ENCODE measurements at regions not wholly inside any gene's neighbourhood (a gene's known extent, or its start where the extent isn't known, plus 50 kb on each side); places are given as distances from the start of the nearest gene placed in this dataset.
"Not testable (repeated sequence)": the region's sequence is repeated elsewhere in the genome, so short reads cannot be mapped to it uniquely, and the experiment has no call there.

DNA sequence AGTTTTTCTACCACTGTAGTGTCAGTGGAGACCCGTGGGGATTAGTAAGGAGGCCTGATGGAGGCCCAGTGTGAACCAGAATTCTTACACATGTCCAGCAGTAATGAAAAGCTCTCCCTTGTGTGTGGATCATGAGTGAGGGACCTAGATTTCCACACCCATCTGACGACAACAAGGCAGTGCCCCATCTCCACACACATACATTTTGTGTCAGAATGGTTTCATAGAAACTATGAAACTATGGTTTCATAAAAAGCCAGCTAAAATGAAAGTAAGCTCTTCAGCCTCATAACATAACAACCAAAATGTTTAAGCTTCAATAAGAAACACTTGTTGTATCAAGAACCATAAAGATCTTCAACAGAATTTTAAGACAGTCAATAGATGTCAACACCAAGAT, 884.5 kb upstream of the ADGRL3 start:
- DNase-seq (ENCODE audit: extremely low read depth in 1 of 11, low read depth in 9 of 11, low spot score in 4 of 11) = no peak

DNA sequence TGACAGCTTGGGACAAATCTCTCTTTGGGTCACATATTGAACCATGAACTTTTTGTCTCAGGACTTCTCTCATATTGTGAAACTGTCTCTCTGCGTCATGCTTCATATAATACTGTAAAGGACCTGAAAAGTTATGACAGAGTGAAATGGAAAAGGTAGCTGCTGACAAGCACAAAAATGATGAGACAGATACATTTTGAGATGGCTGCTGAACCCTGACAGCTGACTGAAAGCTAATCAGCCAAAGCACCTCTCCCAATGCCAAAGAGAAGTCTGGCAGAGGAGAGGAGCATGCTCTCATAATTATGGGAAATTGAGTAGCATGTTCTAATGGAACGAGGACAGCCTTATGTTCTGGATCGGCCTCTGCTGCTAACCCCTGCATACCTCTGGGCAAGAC, 873.4 kb upstream of the ADGRL3 start:
- no peak for DNase-seq (ENCODE audit: extremely low read depth in 1 of 11, low read depth in 9 of 11, low spot score in 4 of 11)

DNA sequence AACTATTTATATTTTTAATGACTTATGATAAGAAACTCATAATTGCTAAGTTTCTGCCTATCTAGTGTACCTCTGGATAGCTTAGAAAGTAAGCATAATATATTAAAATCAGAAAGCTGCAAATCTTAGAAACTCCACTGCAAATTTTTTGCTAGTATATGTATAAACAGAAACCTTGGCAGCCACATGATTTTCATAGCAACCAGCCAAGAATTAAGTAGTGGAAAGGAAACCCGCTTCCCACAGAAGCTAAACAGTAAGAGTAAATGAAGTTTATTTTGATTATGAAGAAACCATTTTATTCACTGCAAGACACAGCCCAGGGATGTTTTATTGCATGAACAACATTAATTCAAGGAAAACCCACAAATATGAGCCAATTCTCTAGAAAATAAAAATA, 872.5 kb upstream of the ADGRL3 start:
- peak in 1 of 11 donors; percentile 2 for DNase-seq (ENCODE audit: extremely low read depth in 1 of 11, low read depth in 9 of 11, low spot score in 4 of 11)

DNA sequence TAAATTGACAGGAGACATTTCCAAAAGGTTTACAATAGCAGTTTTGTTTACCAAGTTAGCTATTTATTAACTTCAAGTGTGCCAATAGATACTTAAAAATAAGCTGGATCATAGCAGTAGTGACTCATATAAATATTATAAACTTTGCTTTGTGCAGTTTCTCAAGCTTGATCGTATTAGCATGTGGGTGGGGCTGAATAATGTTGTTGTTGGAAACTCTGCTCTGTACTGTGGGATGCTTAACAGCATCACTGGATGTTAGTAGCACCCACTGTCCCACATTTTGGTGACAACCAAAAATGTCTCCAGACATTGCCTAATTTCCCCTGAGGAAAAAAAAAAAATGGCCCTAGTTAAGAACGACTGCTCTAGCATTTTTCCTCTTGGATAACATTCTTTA, 855.2 kb upstream of the ADGRL3 start:
- DNase-seq (ENCODE audit: extremely low read depth in 1 of 11, low read depth in 9 of 11, low spot score in 4 of 11) = no peak

DNA sequence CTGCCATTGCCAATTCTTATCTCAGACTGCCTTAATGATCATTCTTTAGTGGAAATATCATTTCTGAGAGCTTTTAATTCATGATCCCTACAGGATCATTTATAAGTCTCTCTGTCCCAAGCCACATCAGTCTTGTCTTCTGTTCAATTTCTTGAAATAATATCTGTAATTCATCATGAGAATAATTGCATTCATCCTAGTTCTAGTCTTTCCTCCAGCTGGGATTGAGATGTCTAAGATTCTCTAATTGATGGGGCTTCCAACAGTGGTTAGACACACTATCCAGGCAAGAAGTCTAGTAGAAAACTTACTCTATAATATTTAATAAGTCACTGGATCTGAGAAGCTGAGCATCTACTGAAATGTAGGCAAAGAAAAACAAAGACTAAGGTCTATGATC, 854.7 kb upstream of the ADGRL3 start:
- DNase-seq (ENCODE audit: extremely low read depth in 1 of 11, low read depth in 9 of 11, low spot score in 4 of 11) = no peak

DNA sequence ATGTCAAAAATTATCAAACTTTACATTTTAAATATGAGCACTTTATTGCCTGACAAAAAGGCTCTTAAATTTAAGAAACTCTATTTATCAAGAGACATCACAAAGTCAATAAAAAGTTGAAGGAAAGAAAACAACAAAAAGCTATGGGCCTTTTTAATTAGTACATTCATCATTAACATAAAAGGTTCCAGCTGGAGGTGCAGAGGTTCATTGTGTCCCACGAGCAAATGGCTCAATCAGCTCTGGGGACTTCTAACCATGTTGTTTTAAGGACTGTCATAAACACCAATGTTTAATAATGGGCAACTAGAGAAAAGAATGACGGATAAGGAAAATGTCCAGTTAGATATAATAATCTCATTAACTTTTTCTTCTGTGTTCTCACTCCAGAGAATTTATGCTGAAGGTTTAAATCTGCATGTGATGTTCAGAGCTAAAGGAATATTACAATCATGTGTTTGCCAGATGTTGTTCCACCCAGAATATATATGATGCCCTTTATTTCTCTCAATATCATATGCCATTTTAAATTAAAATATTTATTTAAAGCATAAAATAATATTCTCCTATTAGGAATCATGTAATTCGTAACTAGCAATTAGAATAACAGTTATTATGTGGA, 840.3 kb upstream of the ADGRL3 start:
- peak; percentile 7 to 49 (median 24) for DNase-seq (ENCODE audit: extremely low read depth in 1 of 11, low read depth in 9 of 11, low spot score in 4 of 11)

DNA sequence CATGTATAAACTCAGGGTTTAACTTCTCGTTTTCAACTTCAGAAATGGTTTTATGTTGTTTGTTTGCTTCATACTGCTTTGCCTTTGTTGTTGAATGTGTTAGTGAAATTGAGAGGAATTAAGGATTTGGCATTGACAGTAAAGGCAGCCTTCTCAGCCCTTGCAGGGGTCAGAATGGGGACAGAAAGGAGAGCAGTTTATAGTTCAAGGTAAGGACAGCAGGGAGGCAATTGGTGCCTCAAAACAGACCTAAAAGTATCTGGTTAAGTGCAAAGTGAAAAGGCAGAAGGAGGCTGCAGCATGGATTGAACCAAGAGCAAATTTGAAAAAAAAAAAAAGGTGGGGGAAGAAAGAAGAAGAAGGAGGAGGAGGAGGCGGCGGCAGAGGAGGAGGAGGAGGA, 835.0 kb upstream of the ADGRL3 start:
- no peak for DNase-seq (ENCODE audit: extremely low read depth in 1 of 11, low read depth in 9 of 11, low spot score in 4 of 11)

DNA sequence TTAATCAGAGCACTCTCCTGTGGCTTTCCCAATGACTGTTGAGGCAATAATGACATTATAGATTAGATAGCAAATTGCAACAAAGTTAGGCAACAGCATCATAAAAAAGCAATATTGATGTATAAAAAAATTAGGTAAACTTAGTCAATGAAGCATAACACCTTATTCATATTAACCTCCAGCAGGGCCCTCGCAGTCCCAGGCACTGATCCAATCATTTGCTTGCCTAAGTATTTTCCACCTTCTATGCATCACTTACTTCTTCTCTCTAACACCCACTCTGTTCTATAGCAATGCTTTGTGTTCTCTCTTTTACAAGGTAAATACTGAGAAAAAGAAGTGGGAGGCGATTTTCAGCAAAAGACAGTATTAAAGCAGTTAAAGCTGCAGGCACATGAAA, 833.5 kb upstream of the ADGRL3 start:
- no peak for DNase-seq (ENCODE audit: extremely low read depth in 1 of 11, low read depth in 9 of 11, low spot score in 4 of 11)

DNA sequence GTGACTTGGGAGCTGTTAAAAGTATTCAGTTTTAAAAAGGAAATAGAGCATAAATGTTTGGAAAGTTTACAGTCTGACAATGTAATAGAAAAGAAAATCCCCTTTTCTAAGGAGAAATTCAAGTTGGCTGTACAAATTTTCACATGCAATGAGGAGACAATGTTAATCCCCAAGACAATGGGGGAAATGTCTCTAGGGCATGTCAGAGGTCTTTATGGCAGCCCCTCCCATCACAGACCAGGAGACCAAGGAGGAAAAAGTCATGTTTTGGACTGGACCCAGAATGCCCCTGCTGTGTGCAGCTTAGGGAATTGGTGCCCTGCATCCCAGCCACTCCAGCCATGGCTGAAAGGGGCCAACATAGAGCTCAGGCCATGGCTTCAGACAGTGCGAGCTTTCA, 831.1 kb upstream of the ADGRL3 start:
- no peak for DNase-seq (ENCODE audit: extremely low read depth in 1 of 11, low read depth in 9 of 11, low spot score in 4 of 11)

DNA sequence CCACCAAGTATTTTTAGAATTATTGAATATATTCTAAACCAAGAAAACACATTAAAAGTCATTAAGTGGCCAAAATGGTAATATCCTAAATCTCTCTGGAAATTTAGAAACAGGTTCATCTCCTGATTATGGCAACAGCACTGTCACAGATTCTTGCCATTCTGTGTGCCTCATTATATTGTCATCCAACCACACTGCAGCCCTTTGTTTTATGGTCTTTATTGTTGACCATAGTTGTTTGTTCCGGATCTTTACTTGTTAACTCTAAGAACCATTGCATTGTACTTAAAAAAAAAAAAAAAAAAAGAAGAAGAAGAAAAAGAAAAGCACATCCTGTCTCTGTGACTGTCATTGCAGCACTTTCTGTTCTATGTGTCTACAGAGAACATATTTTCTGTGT, 822.1 kb upstream of the ADGRL3 start:
- no peak for DNase-seq (ENCODE audit: extremely low read depth in 1 of 11, low read depth in 9 of 11, low spot score in 4 of 11)

DNA sequence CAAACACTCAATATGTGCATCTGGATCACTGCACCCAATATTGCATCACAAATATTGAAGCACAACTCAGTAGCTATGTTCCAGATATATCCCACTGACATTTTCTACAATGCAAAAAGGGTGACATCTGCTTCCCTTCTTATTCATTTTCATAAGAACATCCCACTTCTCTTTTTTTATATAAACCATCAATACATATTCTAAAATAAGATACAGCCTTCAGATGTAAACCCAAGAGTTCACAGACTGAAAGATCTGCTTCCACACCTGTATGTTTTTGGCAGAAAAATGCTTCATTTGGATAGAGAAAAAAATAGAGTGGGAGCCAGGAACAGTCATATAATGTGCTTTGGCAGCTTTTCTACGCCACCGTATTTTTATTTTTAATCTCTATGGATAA, 815.6 kb upstream of the ADGRL3 start:
- no peak for DNase-seq (ENCODE audit: extremely low read depth in 1 of 11, low read depth in 9 of 11, low spot score in 4 of 11)

DNA sequence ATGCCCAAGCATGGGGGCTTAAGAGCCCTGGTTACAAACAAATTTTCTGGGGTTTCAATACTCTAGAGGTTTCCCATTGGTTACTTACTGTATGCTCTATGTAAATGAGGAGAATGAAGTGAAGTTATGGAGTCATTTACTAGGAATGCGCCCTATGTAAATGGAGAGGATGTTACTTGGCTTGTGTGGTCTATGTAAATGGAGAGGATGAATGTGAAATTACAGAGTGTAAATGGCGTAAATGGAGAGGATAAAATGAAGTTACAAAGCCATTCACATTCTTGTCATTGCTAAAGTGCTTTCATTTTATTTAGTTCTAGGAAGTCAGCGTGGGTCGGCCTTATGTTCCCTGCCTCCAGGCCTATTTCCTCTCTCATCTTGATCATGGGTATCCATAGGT, 810.5 kb upstream of the ADGRL3 start:
- no peak for DNase-seq (ENCODE audit: extremely low read depth in 1 of 11, low read depth in 9 of 11, low spot score in 4 of 11)

DNA sequence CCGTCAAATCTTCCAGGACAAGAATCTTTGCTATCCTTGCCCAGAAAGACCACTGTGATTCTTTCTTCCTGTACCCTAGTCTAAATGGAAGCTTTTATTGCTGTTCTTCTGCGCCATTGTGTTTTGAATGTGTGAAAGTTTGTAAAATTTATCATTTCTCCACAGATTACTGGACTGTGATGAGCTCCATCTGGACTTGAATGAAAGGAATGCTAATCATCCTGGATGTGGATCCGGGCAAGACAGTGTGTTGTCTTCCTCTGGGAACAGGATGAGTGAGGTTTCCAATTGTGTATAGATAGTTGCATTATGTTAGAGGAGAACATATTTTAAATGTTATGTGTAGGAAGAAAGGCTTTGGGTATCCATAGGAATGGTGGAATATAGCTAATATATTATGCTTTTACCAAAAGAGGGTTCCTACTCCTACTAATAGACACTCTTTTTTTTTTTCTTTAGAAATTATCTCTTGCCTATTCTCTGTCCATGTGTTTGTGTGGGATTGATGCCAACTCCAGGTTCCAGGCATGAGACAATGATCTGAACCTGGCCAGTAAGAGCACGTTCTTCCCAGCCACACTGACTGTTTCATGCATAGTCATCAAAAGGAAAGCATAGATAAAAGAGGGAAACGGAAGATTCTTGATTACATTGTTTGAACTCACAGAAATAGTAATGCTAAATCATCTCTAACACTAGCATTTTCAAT, 803.6 kb upstream of the ADGRL3 start:
- no peak for DNase-seq (ENCODE audit: extremely low read depth in 1 of 11, low read depth in 9 of 11, low spot score in 4 of 11)

DNA sequence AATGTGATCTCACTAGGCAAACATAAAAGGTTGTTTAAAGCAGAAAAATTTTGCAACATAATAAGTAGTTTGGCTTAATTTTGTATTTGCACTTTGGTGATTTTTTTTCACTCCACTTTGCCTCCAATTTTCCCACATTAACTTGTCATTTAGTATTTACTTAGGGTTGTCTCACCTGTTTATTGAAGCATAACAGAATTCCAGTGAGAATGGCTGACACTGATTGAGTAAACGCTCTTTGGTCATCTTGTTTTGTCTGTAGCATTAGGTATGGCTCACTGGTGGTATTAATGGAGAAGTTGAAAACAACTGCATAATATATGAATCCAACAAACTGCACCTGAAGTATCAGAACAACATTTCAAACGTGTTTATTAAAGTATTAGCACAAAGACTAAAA, 799.5 kb upstream of the ADGRL3 start:
- no peak for DNase-seq (ENCODE audit: extremely low read depth in 1 of 11, low read depth in 9 of 11, low spot score in 4 of 11)

DNA sequence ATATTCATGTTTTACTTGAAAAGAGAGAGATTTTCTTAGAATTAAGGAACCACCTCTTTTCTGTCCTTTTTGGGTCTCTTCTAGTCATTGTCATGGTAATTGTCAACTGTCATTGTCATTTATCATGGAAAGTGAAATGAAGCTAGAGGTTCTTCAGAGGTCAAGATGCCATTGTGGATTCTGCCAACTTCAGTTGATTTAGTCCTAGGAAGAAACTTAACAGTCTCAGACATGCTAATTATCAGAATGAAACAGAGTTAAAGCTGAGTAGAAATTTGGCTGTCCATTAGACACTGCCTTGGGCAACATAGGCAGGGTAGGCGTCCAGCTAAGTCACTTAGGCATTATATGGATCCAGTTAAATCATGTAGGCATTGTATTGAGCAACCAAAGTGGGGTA, 796.1 kb upstream of the ADGRL3 start:
- no peak for DNase-seq (ENCODE audit: extremely low read depth in 1 of 11, low read depth in 9 of 11, low spot score in 4 of 11)

DNA sequence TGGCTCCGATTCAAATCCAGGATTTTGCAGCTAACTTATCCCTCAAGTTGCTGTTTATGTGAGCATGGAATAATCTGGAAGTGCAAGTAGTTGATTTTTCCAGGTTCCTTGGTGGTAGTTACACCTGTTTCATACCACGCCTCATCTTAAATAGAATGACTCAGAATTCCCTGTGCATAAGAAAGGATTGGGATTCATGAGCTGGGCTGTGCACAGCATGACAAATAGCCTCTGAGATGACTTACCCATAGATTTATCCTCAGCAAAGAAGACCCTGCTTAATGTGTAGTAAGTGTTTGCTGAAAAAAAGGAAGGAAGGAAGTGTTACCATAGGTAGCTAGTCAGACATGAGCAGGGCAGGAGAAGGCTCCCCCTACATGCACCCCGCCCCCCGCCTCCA, 777.7 kb upstream of the ADGRL3 start:
- DNase-seq (ENCODE audit: extremely low read depth in 1 of 11, low read depth in 9 of 11, low spot score in 4 of 11) = no peak

DNA sequence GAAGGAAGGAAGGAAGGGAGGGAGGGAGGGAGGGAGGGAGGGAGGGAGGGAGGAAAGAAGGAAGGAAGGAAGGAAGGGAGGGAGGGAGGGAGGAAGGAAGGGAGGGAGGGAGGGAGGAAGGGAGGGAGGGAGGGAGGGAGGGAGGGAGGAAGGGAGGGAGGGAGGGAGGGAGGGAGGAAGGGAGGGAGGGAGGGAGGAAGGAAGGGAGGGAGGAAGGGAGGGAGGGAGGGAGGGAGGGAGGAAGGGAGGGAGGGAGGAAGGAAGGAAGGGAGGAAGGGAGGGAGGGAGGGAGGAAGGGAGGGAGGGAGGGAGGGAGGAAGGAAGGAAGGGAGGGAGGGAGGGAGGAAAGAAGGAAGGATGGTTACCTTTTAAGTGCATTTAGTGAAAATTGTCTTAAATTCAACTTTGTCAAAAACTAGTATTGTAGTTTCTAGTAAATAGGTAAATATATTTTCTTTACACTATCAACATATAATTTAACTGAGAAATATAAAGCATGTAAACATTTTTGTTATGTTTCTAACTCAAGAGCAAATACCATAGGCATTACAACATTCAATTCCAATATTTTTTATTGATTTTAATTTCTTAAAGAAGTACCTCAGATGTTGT, 776.4 kb upstream of the ADGRL3 start:
- DNase-seq (ENCODE audit: extremely low read depth in 1 of 11, low read depth in 9 of 11, low spot score in 4 of 11) = not testable (repeated sequence)

DNA sequence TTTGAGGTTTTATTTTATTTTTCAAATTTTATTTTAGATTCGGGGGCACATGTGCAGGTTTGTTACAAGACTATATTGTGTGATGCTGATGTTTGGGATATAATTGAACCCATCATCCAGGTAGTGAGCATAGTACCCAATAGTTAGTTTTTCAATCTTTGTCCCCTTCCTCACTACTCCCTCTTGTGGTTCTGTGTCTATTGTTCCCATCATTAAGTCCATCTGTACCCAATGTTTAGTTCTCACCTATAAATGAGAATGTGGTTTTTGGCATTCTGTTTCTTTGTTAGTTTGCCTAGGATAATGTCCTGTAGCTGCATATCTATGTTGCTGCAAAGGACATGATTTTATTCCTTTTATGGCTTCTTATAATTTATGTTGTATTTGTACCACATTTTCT, 767.2 kb upstream of the ADGRL3 start:
- DNase-seq (ENCODE audit: extremely low read depth in 1 of 11, low read depth in 9 of 11, low spot score in 4 of 11) = no peak

DNA sequence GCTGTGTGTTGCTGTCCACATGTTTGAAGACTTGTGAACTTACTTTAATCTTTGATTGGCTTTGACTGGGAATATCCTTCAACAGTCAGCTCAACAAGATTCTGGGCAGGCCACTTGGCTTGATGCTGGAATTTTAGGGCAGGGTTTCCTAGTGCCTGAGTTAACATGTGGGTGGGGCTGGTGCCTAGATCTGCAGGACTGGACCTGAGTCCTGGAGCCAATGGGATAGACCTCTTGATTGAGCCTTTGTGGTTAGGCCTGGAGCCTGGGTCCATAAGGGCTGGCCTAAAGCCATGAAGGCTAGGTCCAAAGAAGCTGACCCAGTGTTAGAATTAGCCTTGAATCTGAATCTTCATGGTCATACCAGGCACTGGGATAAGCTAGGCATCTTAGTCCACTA, 757.1 kb upstream of the ADGRL3 start:
- no peak for DNase-seq (ENCODE audit: extremely low read depth in 1 of 11, low read depth in 9 of 11, low spot score in 4 of 11)

DNA sequence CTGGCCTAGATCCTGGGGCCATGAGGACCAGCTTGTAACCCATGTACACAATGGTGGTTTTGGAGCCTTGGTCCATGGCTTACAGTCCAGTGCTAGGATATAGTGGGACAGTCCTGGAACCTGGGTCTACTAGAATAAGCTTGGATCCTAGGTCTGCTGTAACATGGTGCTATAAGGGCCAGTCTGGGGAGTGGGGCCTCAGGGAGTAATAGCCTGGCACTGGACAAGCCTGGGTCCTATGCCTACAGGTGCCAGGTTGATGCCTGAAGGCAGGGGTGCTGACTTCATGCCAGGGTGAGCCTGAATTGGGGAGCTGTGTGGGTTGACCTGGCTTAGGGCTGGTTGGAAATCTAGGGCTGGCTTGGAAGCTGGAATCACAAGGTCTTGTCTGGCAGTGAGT, 756.3 kb upstream of the ADGRL3 start:
- no peak for DNase-seq (ENCODE audit: extremely low read depth in 1 of 11, low read depth in 9 of 11, low spot score in 4 of 11)

DNA sequence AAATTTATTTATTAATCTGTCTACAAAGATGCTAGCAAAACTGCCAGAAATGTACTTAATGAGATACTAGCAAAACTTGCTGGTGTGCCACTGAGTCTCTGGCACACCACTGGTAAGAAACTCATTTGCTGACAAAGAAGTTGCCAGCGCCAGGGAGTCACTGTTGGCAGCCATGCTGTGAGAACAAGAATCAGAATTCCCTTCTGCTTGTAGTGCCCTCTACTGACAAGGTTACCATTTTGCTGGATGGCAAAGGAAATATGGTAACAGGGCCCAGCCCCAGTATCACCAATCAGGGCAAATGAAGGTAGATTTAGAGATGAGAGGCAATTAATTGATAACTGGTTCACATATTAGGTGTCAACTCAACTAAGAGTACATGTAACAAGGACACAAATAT, 750.1 kb upstream of the ADGRL3 start:
- no peak for DNase-seq (ENCODE audit: extremely low read depth in 1 of 11, low read depth in 9 of 11, low spot score in 4 of 11)
